Peyer's patch (tissue), 4 donors: ENCODE measurements at regions not wholly inside any gene's neighbourhood (a gene's known extent, or its start where the extent isn't known, plus 50 kb on each side); places are given as distances from the start of the nearest gene placed in this dataset.

Experiments used
- DNase-seq, 3 donors: peaks; one replicate each; pipeline ENCODE4 v3.0.0-alpha.2; 2017 to 2019
- H3K27ac ChIP-seq, 4 donors: fragments of 200-600 bp; sonication (generic); one replicate each; pipeline ENCODE4 v1.5.1; 2016 to 2019
- H3K27me3 ChIP-seq, 2 donors: fragments of 200-600 bp; sonication (generic); one replicate each; pipeline ENCODE4 v1.5.1; 2019
- H3K36me3 ChIP-seq, 3 donors: fragments of 200-600 bp; sonication (generic); one replicate each; pipeline ENCODE4 v1.5.1; 2016 to 2019
- H3K4me1 ChIP-seq, 4 donors: fragments of 200-600 bp; sonication (generic); one replicate each; pipeline ENCODE4 v1.5.1; 2016 to 2019
- H3K4me3 ChIP-seq, 4 donors: fragments of 200-600 bp; sonication (generic); 1 replicate in 3 of 4; 2 replicates in 1 of 4; pipeline ENCODE4 v1.5.1; 2016 to 2019; ENCODE audit warnings: mild to moderate bottlenecking in 1 of 4
- H3K9me3 ChIP-seq, 4 donors: fragments of 200-600 bp; sonication (generic); one replicate each; pipeline ENCODE4 v1.5.1; 2016 to 2019; ENCODE audit warnings: mild to moderate bottlenecking in 1 of 4
- CTCF ChIP-seq, 6 experiments: fragments of 450-650 bp in 4 of 6; fragments of 200-600 bp in 2 of 6; sonication (generic) in 1 of 6; IDR thresholded peaks; one replicate each; pipeline ENCODE4 v1.5.1; 2017 to 2019; ENCODE audit warnings: antibody characterized with exemption in 6 of 6, mild to moderate bottlenecking in 3 of 6, moderate library complexity in 1 of 6
- POLR2A ChIP-seq, 2 donors: fragments of 450-650 bp; IDR thresholded peaks; one replicate each; pipeline ENCODE4 v1.5.1; 2017; ENCODE audit warnings: antibody characterized with exemption in 2 of 2, mild to moderate bottlenecking in 2 of 2, moderate library complexity in 2 of 2

GRCh38 chr5:97929383-97929782, 746.3 kb upstream of the RIOK2 start:
- Histone ChIP-seq H3K9me3 (no peaks in the 10 kb centered on the region), H3K4me3 (no peak overlapping the region), H3K27me3 (no peaks in the 10 kb centered on the region), H3K36me3 (no peaks in the 10 kb centered on the region), H3K27ac (no peak overlapping the region), H3K4me1 (no peaks in the 10 kb centered on the region)
- no peak for DNase-seq
- no peak for TF ChIP-seq POLR2A (IDR thresholded peaks at IDR 0.05)
- no peak for TF ChIP-seq CTCF (IDR thresholded peaks at IDR 0.05)

GRCh38 chr5:97931829-97932228, 748.8 kb upstream of the RIOK2 start:
- Histone ChIP-seq H3K4me3 (no peak overlapping the region), H3K27ac (no peak overlapping the region), H3K27me3 (no peaks in the 10 kb centered on the region), H3K4me1 (no peaks in the 10 kb centered on the region), H3K36me3 (no peaks in the 10 kb centered on the region), H3K9me3 (no peaks in the 10 kb centered on the region)
- no peak for DNase-seq
- no peak for TF ChIP-seq POLR2A (IDR thresholded peaks at IDR 0.05)
- TF ChIP-seq CTCF (IDR thresholded peaks at IDR 0.05): no peak

- Histone ChIP-seq H3K27ac (no peak overlapping the region), H3K27me3 (no peaks in the 10 kb centered on the region), H3K9me3 (no peaks in the 10 kb centered on the region), H3K4me1 (no peaks in the 10 kb centered on the region), H3K36me3 (no peaks in the 10 kb centered on the region), H3K4me3 (no peak overlapping the region)
- no peak for TF ChIP-seq CTCF (IDR thresholded peaks at IDR 0.05)
- TF ChIP-seq POLR2A (IDR thresholded peaks at IDR 0.05): no peak
- no peak for DNase-seq
Measured at GRCh38 chr5:97936231-97936630, 753.2 kb upstream of the RIOK2 start.

GRCh38 chr5:97937846-97938245, 754.8 kb upstream of the RIOK2 start:
- no peak for TF ChIP-seq CTCF (IDR thresholded peaks at IDR 0.05)
- no peak for TF ChIP-seq POLR2A (IDR thresholded peaks at IDR 0.05)
- H3K4me1 ChIP-seq: no peaks in the 10 kb centered on the region
- no peak overlapping the region for H3K4me3 ChIP-seq
- no peak overlapping the region for H3K27ac ChIP-seq
- H3K9me3 ChIP-seq: no peaks in the 10 kb centered on the region
- DNase-seq: no peak
- no peaks in the 10 kb centered on the region for H3K27me3 ChIP-seq
- H3K36me3 ChIP-seq: no peaks in the 10 kb centered on the region

- Histone ChIP-seq H3K9me3 (no peaks in the 10 kb centered on the region), H3K4me1 (no peaks in the 10 kb centered on the region), H3K27ac (no peak overlapping the region), H3K36me3 (no peaks in the 10 kb centered on the region), H3K4me3 (no peak overlapping the region), H3K27me3 (no peaks in the 10 kb centered on the region)
- DNase-seq: no peak
- no peak for TF ChIP-seq POLR2A (IDR thresholded peaks at IDR 0.05)
- TF ChIP-seq CTCF (IDR thresholded peaks at IDR 0.05): no peak
Measured at GRCh38 chr5:97943036-97943435, 760.0 kb upstream of the RIOK2 start.

GRCh38 chr5:97951139-97951538, 768.1 kb upstream of the RIOK2 start:
- DNase-seq: no peak
- Histone ChIP-seq H3K36me3 (no peaks in the 10 kb centered on the region), H3K4me1 (no peaks in the 10 kb centered on the region), H3K27me3 (no peaks in the 10 kb centered on the region), H3K27ac (no peak overlapping the region), H3K9me3 (no peaks in the 10 kb centered on the region), H3K4me3 (no peak overlapping the region)
- no peak for TF ChIP-seq CTCF (IDR thresholded peaks at IDR 0.05)
- TF ChIP-seq POLR2A (IDR thresholded peaks at IDR 0.05): no peak
